BLaER1 (cell line): ENCODE measurements at regions not wholly inside any gene's neighbourhood (a gene's known extent, or its start where the extent isn't known, plus 50 kb on each side); places are given as distances from the start of the nearest gene placed in this dataset.

ENCODE experiments used
- H3K27ac ChIP-seq: shearing (Covaris generic); formaldehyde crosslinking; 2 replicates; pipeline ENCODE4 v1.8.1; 2022
- H3K27me3 ChIP-seq: shearing (Covaris generic); formaldehyde crosslinking; 2 replicates; pipeline ENCODE4 v1.8.1; 2022
- H3K36me3 ChIP-seq: shearing (Covaris generic); formaldehyde crosslinking; 2 replicates; pipeline ENCODE4 v1.8.1; 2022
- H3K4me1 ChIP-seq: shearing (Covaris generic); formaldehyde crosslinking; 2 replicates; pipeline ENCODE4 v1.8.1; 2022
- H3K4me2 ChIP-seq: shearing (Covaris generic); formaldehyde crosslinking; 2 replicates; pipeline ENCODE4 v1.8.1; 2022
- H3K4me3 ChIP-seq: shearing (Covaris generic); formaldehyde crosslinking; 2 replicates; pipeline ENCODE4 v1.8.1; 2022
- H3K9ac ChIP-seq: shearing (Covaris generic); formaldehyde crosslinking; 2 replicates; pipeline ENCODE4 v1.8.1; 2022
- H3K9me3 ChIP-seq: shearing (Covaris generic); formaldehyde crosslinking; 2 replicates; pipeline ENCODE4 v1.8.1; 2022
- H4K20me1 ChIP-seq: shearing (Covaris generic); formaldehyde crosslinking; 2 replicates; pipeline ENCODE4 v1.8.1; 2022
- Cebpa-rat ChIP-seq: shearing (Covaris generic); IDR thresholded peaks from 2 replicates; pipeline ENCODE4 v1.8.1; 2022

- Histone ChIP-seq H3K4me1 (peaks cover 11% of the 10 kb centered on the region), H3K27me3 (no peaks in the 10 kb centered on the region), H3K4me3 (no peak overlapping the region), H3K9me3 (no peaks in the 10 kb centered on the region), H3K9ac (no peak overlapping the region), H3K27ac (no peak overlapping the region), H3K4me2 (no peak overlapping the region), H3K36me3 (no peaks in the 10 kb centered on the region), H4K20me1 (no peaks in the 10 kb centered on the region)
- no peak for TF ChIP-seq Cebpa-rat
Measured at GRCh38 chr1:29485096-29485925, 249.0 kb downstream of the PTPRU start.

GRCh38 chr1:29482991-29483390 lies 246.7 kb downstream of the PTPRU start:
- no peak overlapping the region for H3K4me2 ChIP-seq
- H3K9me3 ChIP-seq, result no peaks in the 10 kb centered on the region
- no peak overlapping the region for H3K27ac ChIP-seq
- H4K20me1 ChIP-seq, result no peaks in the 10 kb centered on the region
- no peak overlapping the region for H3K9ac ChIP-seq
- no peak overlapping the region for H3K4me3 ChIP-seq
- peaks cover 21% of the 10 kb centered on the region for H3K27me3 ChIP-seq
- no peak for TF ChIP-seq Cebpa-rat
- H3K36me3 ChIP-seq, result no peaks in the 10 kb centered on the region
- H3K4me1 ChIP-seq, result peaks cover 22% of the 10 kb centered on the region

- H3K4me3 ChIP-seq, result no peak overlapping the region
- H3K36me3 ChIP-seq, result no peaks in the 10 kb centered on the region
- no peaks in the 10 kb centered on the region for H3K9me3 ChIP-seq
- peaks cover 25% of the 10 kb centered on the region for H3K4me1 ChIP-seq
- no peak overlapping the region for H3K9ac ChIP-seq
- H4K20me1 ChIP-seq, result no peaks in the 10 kb centered on the region
- TF ChIP-seq Cebpa-rat, result no peak
- no peak overlapping the region for H3K4me2 ChIP-seq
- H3K27ac ChIP-seq, result no peak overlapping the region
- peaks cover 29% of the 10 kb centered on the region for H3K27me3 ChIP-seq
Measured at GRCh38 chr1:29482064-29482463, 245.7 kb downstream of the PTPRU start.

DNA sequence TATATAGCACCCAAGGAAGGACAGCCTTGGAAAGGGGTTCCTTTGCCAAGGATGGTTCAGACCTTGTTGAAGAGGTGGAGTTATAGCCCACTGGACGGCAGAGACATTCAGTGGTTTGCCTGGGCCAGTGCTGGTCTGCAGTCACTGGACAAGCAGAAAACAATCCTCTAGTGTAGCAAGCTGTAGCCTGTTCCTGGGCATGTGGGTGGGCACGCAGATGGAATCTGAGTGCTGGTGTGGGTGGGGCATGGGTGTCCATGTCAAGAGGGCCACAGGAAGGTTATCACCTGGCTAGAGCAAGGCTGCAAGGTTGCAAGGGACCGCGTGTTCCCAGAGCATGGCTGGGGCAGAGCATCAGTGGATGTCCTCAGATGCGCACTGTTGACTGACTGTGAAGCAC lies 244.7 kb downstream of the PTPRU start:
- Histone ChIP-seq H4K20me1 (no peaks in the 10 kb centered on the region), H3K9ac (no peak overlapping the region), H3K9me3 (no peaks in the 10 kb centered on the region), H3K4me1 (peaks cover 17% of the 10 kb centered on the region), H3K27ac (no peak overlapping the region), H3K4me2 (no peak overlapping the region), H3K27me3 (peaks cover 29% of the 10 kb centered on the region), H3K4me3 (no peak overlapping the region), H3K36me3 (no peaks in the 10 kb centered on the region)
- TF ChIP-seq Cebpa-rat, result no peak

DNA sequence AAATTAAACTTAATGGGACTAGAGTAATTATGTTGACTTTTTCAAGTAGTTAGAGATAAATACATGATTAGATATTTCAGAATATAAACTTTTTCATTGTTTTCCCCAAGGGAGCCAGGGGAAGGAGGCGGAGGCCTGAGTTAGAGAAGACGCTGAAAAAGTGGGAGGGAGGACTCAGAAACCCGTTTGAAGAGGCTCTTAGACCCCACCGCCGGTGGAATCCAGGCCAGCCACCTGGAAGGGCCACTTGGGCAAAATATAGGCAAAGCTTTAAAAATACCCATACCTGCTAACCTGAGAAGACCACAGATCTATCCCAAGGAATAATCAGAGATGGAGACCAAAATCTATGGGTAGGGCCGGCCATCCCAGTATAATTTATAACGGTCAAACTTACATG lies 242.6 kb downstream of the PTPRU start:
- Histone ChIP-seq H3K27me3 (peaks cover 29% of the 10 kb centered on the region), H4K20me1 (no peaks in the 10 kb centered on the region), H3K9me3 (no peaks in the 10 kb centered on the region), H3K4me2 (peak overlapping the region; percentile 78), H3K9ac (no peak overlapping the region), H3K4me1 (peaks cover 17% of the 10 kb centered on the region), H3K27ac (no peak overlapping the region), H3K4me3 (0 out of 2 replicates have a peak overlapping the region, but pooled peaks have one; percentile 33), H3K36me3 (no peaks in the 10 kb centered on the region)
- no peak for TF ChIP-seq Cebpa-rat

DNA sequence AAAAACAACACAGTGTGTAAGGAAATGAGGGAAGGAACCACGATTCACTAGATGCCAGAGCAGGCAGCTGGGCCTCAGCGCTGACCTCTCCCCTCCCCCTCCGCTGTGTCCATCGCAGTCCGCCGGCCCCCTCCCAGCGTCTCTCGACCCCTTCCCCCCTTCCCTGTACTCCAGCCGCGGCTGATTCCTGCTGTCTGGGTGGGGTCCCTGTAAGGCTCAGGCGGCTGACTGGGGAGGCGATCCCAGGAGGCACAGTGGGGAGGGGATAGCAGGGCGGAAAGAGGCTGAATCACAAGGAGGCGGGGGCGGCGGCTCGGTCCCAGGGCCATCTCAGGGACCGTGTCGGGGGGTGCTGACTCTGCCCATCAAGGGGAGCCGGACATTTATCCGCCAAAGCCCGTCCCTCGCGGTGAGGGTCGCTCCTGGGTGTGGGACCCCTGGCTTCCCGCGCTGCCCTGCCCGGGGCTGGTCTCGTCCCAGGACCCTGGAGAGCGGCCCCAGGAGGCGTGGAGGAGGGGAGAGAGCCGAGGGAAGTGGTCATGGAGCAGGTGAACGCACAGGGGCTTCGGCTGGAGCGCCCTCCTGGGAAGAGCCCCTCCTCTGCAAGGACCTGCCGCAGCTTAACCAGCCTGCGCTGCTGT lies 241.9 kb downstream of the PTPRU start:
- Histone ChIP-seq H3K4me2 (peak overlapping the region; percentile 78), H3K9me3 (no peaks in the 10 kb centered on the region), H3K27me3 (peaks cover 29% of the 10 kb centered on the region), H3K27ac (no peak overlapping the region), H4K20me1 (no peaks in the 10 kb centered on the region), H3K4me1 (peaks cover 17% of the 10 kb centered on the region), H3K9ac (no peak overlapping the region), H3K4me3 (peak overlapping the region; percentile 33; the same call in 1 of the 2 replicates), H3K36me3 (no peaks in the 10 kb centered on the region)
- no peak for TF ChIP-seq Cebpa-rat

DNA sequence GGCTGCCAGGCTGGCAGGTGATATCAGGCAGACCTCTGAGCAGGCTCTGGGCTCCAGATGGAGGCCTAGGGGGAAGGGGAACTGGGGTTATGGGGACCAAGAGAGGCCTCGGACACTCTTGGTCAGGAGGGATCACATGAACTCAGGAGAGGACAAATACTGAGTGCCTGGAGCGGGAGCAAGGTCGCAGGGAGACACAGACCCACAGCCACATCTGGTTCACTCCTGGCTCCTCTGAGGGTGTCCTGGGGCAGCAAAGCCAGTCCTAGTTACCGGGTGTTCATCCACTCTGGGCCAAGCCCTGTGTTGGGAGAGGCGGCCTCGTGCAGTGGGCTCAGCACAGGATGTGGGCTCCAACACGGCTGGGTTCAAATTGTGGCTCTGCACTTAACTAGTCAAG lies 239.0 kb downstream of the PTPRU start:
- H4K20me1 ChIP-seq, result no peaks in the 10 kb centered on the region
- no peak for TF ChIP-seq Cebpa-rat
- H3K36me3 ChIP-seq, result no peaks in the 10 kb centered on the region
- no peak overlapping the region for H3K9ac ChIP-seq
- H3K4me3 ChIP-seq, result no peak overlapping the region
- no peaks in the 10 kb centered on the region for H3K9me3 ChIP-seq
- H3K27ac ChIP-seq, result no peak overlapping the region
- no peak overlapping the region for H3K4me2 ChIP-seq
- H3K4me1 ChIP-seq, result peaks cover 23% of the 10 kb centered on the region
- H3K27me3 ChIP-seq, result peaks cover 29% of the 10 kb centered on the region

- no peaks in the 10 kb centered on the region for H3K9me3 ChIP-seq
Measured at GRCh38 chr1:29474274-29475244, 238.2 kb downstream of the PTPRU start.

GRCh38 chr1:29473161-29473855 lies 237.0 kb downstream of the PTPRU start:
- Histone ChIP-seq H3K4me3 (no peak overlapping the region), H3K4me1 (peaks cover 15% of the 10 kb centered on the region)

More at GRCh38 chr1:29474274-29475244, 238.2 kb downstream of the PTPRU start:
- Histone ChIP-seq H3K4me2 (no peak overlapping the region), H3K4me3 (no peak overlapping the region), H3K4me1 (peaks cover 23% of the 10 kb centered on the region), H4K20me1 (peaks cover 2% of the 10 kb centered on the region; the same call in 1 of the 2 replicates), H3K9ac (no peak overlapping the region), H3K36me3 (no peaks in the 10 kb centered on the region), H3K27me3 (peaks cover 24% of the 10 kb centered on the region), H3K27ac (no peak overlapping the region)
- TF ChIP-seq Cebpa-rat, result no peak

More at GRCh38 chr1:29473161-29473855, 237.0 kb downstream of the PTPRU start:
- no peaks in the 10 kb centered on the region for H3K36me3 ChIP-seq
- no peaks in the 10 kb centered on the region for H3K9me3 ChIP-seq
- no peak overlapping the region for H3K4me2 ChIP-seq
- TF ChIP-seq Cebpa-rat, result no peak
- no peak overlapping the region for H3K9ac ChIP-seq
- H3K27ac ChIP-seq, result no peak overlapping the region
- H3K27me3 ChIP-seq, result peaks cover 12% of the 10 kb centered on the region
- peaks cover 8% of the 10 kb centered on the region; the same call in 1 of the 2 replicates for H4K20me1 ChIP-seq
